ENCODE measurements at regions not wholly inside any gene's neighbourhood (a gene's known extent, or its start where the extent isn't known, plus 50 kb on each side); places are given as distances from the start of the nearest gene placed in this dataset.

DNA sequence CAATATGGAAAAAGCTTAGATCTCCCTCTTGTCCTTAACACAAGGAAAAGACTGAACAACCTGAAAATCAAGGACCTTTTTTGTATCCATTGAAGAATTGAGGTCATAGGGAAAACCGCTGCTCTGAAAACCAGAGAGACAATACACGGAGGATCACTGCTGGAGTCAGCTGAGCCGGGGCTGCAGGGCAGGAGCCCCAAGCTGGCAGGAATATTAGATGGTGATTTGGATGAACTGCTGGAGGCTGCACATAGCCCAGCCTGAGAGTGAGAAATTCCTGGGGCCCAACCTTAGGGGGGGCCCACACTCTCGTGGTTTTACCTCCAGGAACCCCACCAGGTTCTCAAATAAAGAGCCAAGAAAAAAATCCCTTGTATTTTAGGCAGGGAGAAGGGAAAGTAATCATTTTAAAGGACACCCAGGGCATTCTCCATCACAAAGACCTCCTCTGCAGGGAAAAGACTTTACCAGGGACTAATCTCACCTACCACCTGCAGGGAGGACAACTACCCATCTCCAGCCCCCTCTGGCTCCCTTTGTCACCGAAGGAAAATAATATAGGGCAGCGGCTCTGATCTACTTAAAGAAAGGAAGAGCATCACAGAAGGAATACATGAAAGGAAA, 55.4 kb upstream of the RNF32 start:
- no peak for TF ChIP-seq POLR2AphosphoS5 (IDR thresholded peaks at IDR 0.05; ENCODE audit: low read depth, low read length)
- TF ChIP-seq POLR2A (IDR thresholded peaks at IDR 0.05; ENCODE audit: low read depth, low read length), result no peak

Data from GM12892 (cell line).